ENCODE measurements at regions not wholly inside any gene's neighbourhood (a gene's known extent, or its start where the extent isn't known, plus 50 kb on each side); places are given as distances from the start of the nearest gene placed in this dataset.

GRCh38 chr4:144463896-144464295, 182.1 kb upstream of the HHIP start:
- WGBS: 90% methylated on average over 7 of the region's 7 CpGs
- no peak overlapping the region for H3K27ac ChIP-seq (ENCODE audit: low read length)
- H3K4me3 ChIP-seq (ENCODE audit: low read length): no peak overlapping the region
- no peaks in the 10 kb centered on the region for H3K27me3 ChIP-seq (ENCODE audit: control insufficient read depth, insufficient read depth)
- ATAC-seq (no peak), DNase-seq (peak in 2 of 3 donors; percentile 11 to 19)
- H3K4me1 ChIP-seq (ENCODE audit: control insufficient read depth, insufficient read depth, low read length): no peaks in the 10 kb centered on the region
- intact Hi-C loops (cut with DNase I): no loop called here
- H3K9me3 ChIP-seq (ENCODE audit: control insufficient read depth, low read length): no peaks in the 10 kb centered on the region

- Histone ChIP-seq H3K27me3 (ENCODE audit: control insufficient read depth, insufficient read depth) (no peaks in the 10 kb centered on the region), H3K4me3 (ENCODE audit: low read length) (no peak overlapping the region), H3K9me3 (ENCODE audit: control insufficient read depth, low read length) (no peaks in the 10 kb centered on the region), H3K27ac (ENCODE audit: low read length) (no peak overlapping the region), H3K4me1 (ENCODE audit: control insufficient read depth, insufficient read depth, low read length) (no peaks in the 10 kb centered on the region)
- 84% methylated on average over 2 of the region's 2 CpGs for WGBS
- ATAC-seq (no peak), DNase-seq (no peak)
- intact Hi-C loops (cut with DNase I): no loop called here
Observed at GRCh38 chr4:144465546-144465945, 180.4 kb upstream of the HHIP start.

- ATAC-seq (no peak), DNase-seq (no peak)
- H3K9me3 ChIP-seq (ENCODE audit: control insufficient read depth, low read length): no peaks in the 10 kb centered on the region
- no peaks in the 10 kb centered on the region for H3K4me1 ChIP-seq (ENCODE audit: control insufficient read depth, insufficient read depth, low read length)
- intact Hi-C loops (cut with DNase I): no loop called here
- no peak overlapping the region for H3K27ac ChIP-seq (ENCODE audit: low read length)
- no peaks in the 10 kb centered on the region for H3K27me3 ChIP-seq (ENCODE audit: control insufficient read depth, insufficient read depth)
- H3K4me3 ChIP-seq (ENCODE audit: low read length): no peak overlapping the region
Observed at GRCh38 chr4:144480068-144480467, 165.9 kb upstream of the HHIP start.

GRCh38 chr4:144489831-144490230, 156.1 kb upstream of the HHIP start:
- intact Hi-C loops (cut with DNase I): no loop called here
- DNase-seq: no peak
- Histone ChIP-seq H3K27ac (ENCODE audit: low read length) (no peak overlapping the region), H3K4me1 (ENCODE audit: control insufficient read depth, insufficient read depth, low read length) (no peaks in the 10 kb centered on the region), H3K4me3 (ENCODE audit: low read length) (no peak overlapping the region), H3K27me3 (ENCODE audit: control insufficient read depth, insufficient read depth) (no peaks in the 10 kb centered on the region), H3K9me3 (ENCODE audit: control insufficient read depth, low read length) (no peaks in the 10 kb centered on the region)
- 95% methylated on average over 1 of the region's 1 CpG for WGBS
- ATAC-seq: no peak

- DNase-seq (no peak), ATAC-seq (no peak)
- intact Hi-C loops (cut with DNase I): no loop called here
- Histone ChIP-seq H3K4me1 (ENCODE audit: control insufficient read depth, insufficient read depth, low read length) (no peaks in the 10 kb centered on the region), H3K27ac (ENCODE audit: low read length) (no peak overlapping the region), H3K9me3 (ENCODE audit: control insufficient read depth, low read length) (no peaks in the 10 kb centered on the region), H3K4me3 (ENCODE audit: low read length) (no peak overlapping the region), H3K27me3 (ENCODE audit: control insufficient read depth, insufficient read depth) (no peaks in the 10 kb centered on the region)
- 85% methylated on average over 2 of the region's 2 CpGs for WGBS
Observed at GRCh38 chr4:144494280-144494679, 151.7 kb upstream of the HHIP start.

GRCh38 chr4:144495944-144496343, 150.0 kb upstream of the HHIP start:
- WGBS: 69% methylated on average over 2 of the region's 2 CpGs
- intact Hi-C loops (cut with DNase I): no loop called here
- no peak overlapping the region for H3K4me3 ChIP-seq (ENCODE audit: low read length)
- no peaks in the 10 kb centered on the region for H3K4me1 ChIP-seq (ENCODE audit: control insufficient read depth, insufficient read depth, low read length)
- no peaks in the 10 kb centered on the region for H3K27me3 ChIP-seq (ENCODE audit: control insufficient read depth, insufficient read depth)
- ATAC-seq: no peak
- no peak for DNase-seq
- no peaks in the 10 kb centered on the region for H3K9me3 ChIP-seq (ENCODE audit: control insufficient read depth, low read length)
- no peak overlapping the region for H3K27ac ChIP-seq (ENCODE audit: low read length)

- intact Hi-C loops (cut with DNase I): no loop called here
- ATAC-seq: no peak
- no peaks in the 10 kb centered on the region for H3K27me3 ChIP-seq (ENCODE audit: control insufficient read depth, insufficient read depth)
- no peak overlapping the region for H3K27ac ChIP-seq (ENCODE audit: low read length)
- H3K4me1 ChIP-seq (ENCODE audit: control insufficient read depth, insufficient read depth, low read length): no peaks in the 10 kb centered on the region
- no peaks in the 10 kb centered on the region for H3K9me3 ChIP-seq (ENCODE audit: control insufficient read depth, low read length)
- H3K4me3 ChIP-seq (ENCODE audit: low read length): no peak overlapping the region
- no peak for DNase-seq
Observed at GRCh38 chr4:144499777-144500176, 146.2 kb upstream of the HHIP start.

GRCh38 chr4:144501231-144501780, 144.7 kb upstream of the HHIP start:
- H3K4me3 ChIP-seq (ENCODE audit: low read length): no peak overlapping the region
- 68% methylated on average over 1 of the region's 1 CpG for WGBS

GRCh38 chr4:144504883-144505282, 141.1 kb upstream of the HHIP start:
- no peak for DNase-seq
- Histone ChIP-seq H3K27ac (ENCODE audit: low read length) (no peak overlapping the region), H3K4me3 (ENCODE audit: low read length) (no peak overlapping the region), H3K4me1 (ENCODE audit: control insufficient read depth, insufficient read depth, low read length) (no peaks in the 10 kb centered on the region), H3K9me3 (ENCODE audit: control insufficient read depth, low read length) (no peaks in the 10 kb centered on the region), H3K27me3 (ENCODE audit: control insufficient read depth, insufficient read depth) (no peaks in the 10 kb centered on the region)
- intact Hi-C loops (cut with DNase I): no loop called here
- ATAC-seq: no peak
- 81% methylated on average over 4 of the region's 4 CpGs for WGBS

More at GRCh38 chr4:144501231-144501780, 144.7 kb upstream of the HHIP start:
- ATAC-seq: no peak
- Histone ChIP-seq H3K4me1 (ENCODE audit: control insufficient read depth, insufficient read depth, low read length) (no peaks in the 10 kb centered on the region), H3K27ac (ENCODE audit: low read length) (no peak overlapping the region), H3K9me3 (ENCODE audit: control insufficient read depth, low read length) (no peaks in the 10 kb centered on the region), H3K27me3 (ENCODE audit: control insufficient read depth, insufficient read depth) (no peaks in the 10 kb centered on the region)
- intact Hi-C loops (cut with DNase I): no loop called here
- DNase-seq: no peak

- ATAC-seq (no peak), DNase-seq (no peak)
- WGBS: 62% methylated on average over 3 of the region's 3 CpGs
- Histone ChIP-seq H3K27ac (ENCODE audit: low read length) (no peak overlapping the region), H3K27me3 (ENCODE audit: control insufficient read depth, insufficient read depth) (no peaks in the 10 kb centered on the region), H3K9me3 (ENCODE audit: control insufficient read depth, low read length) (no peaks in the 10 kb centered on the region), H3K4me1 (ENCODE audit: control insufficient read depth, insufficient read depth, low read length) (no peaks in the 10 kb centered on the region), H3K4me3 (ENCODE audit: low read length) (no peak overlapping the region)
- intact Hi-C loops (cut with DNase I): no loop called here
Observed at GRCh38 chr4:144507311-144508101, 138.4 kb upstream of the HHIP start.

GRCh38 chr4:144509088-144510015, 136.6 kb upstream of the HHIP start:
- 82% methylated on average over 17 of the region's 17 CpGs for WGBS
- intact Hi-C loops (cut with DNase I): no loop called here
- H3K4me1 ChIP-seq (ENCODE audit: control insufficient read depth, insufficient read depth, low read length): no peaks in the 10 kb centered on the region
- peak in 1 of 3 donors; percentile 22 for DNase-seq
- H3K4me3 ChIP-seq (ENCODE audit: low read length): no peak overlapping the region
- no peaks in the 10 kb centered on the region for H3K27me3 ChIP-seq (ENCODE audit: control insufficient read depth, insufficient read depth)
- H3K9me3 ChIP-seq (ENCODE audit: control insufficient read depth, low read length): no peaks in the 10 kb centered on the region
- ATAC-seq: no peak
- H3K27ac ChIP-seq (ENCODE audit: low read length): no peak overlapping the region

Measured in right cardiac atrium (tissue), 5 donors.